Smooth muscle cell (in vitro differentiated cells): ENCODE measurements at regions not wholly inside any gene's neighbourhood (a gene's known extent, or its start where the extent isn't known, plus 50 kb on each side); places are given as distances from the start of the nearest gene placed in this dataset.

Experiments
- DNase-seq: peaks from one replicate; lab custom pipeline; 2025; ENCODE audit not compliant: unreplicated experiment; lab: John Stamatoyannopoulos, UW
- H2AFZ ChIP-seq: fragments of 200-600 bp; sonication (generic); 2 replicates; pipeline ENCODE4 v1.6.0; 2016; ENCODE audit warnings: antibody characterized with exemption, low read depth, mild to moderate bottlenecking
- H3F3A ChIP-seq: fragments of 200-600 bp; sonication (generic); 2 replicates; pipeline ENCODE4 v1.6.0; 2017; ENCODE audit warnings: antibody characterized with exemption, low read depth
- H3K27ac ChIP-seq: fragments of 200-600 bp; sonication (generic); 2 replicates; pipeline ENCODE4 v1.5.1; 2016; ENCODE audit warnings: low read depth, mild to moderate bottlenecking
- H3K27me3 ChIP-seq: fragments of 200-600 bp; sonication (generic); 2 replicates; pipeline ENCODE4 v1.6.1; 2016; ENCODE audit warnings: low read depth, mild to moderate bottlenecking
- H3K36me3 ChIP-seq: fragments of 200-600 bp; sonication (generic); 2 replicates; pipeline ENCODE4 v1.5.1; 2016; ENCODE audit warnings: low read depth
- H3K4me1 ChIP-seq: fragments of 200-600 bp; sonication (generic); 2 replicates; pipeline ENCODE4 v1.5.1; 2016; ENCODE audit warnings: low read depth
- H3K4me2 ChIP-seq: fragments of 200-600 bp; sonication (generic); 2 replicates; pipeline ENCODE4 v1.6.0; 2016; ENCODE audit warnings: mild to moderate bottlenecking
- H3K4me3 ChIP-seq: fragments of 200-600 bp; sonication (generic); 2 replicates; pipeline ENCODE4 v1.5.1; 2016; ENCODE audit warnings: mild to moderate bottlenecking
- H3K79me2 ChIP-seq: fragments of 200-600 bp; sonication (generic); 2 replicates; pipeline ENCODE4 v1.6.0; 2016; ENCODE audit warnings: low read depth, mild to moderate bottlenecking
- H3K9ac ChIP-seq: fragments of 200-600 bp; sonication (generic); 2 replicates; pipeline ENCODE4 v1.6.0; 2016; ENCODE audit warnings: low read depth
- H3K9me3 ChIP-seq: fragments of 200-600 bp; sonication (generic); replicated peaks from 2 replicates; pipeline ENCODE4 v1.5.1; 2016; ENCODE audit warnings: low read depth
- H4K20me1 ChIP-seq: fragments of 200-600 bp; sonication (generic); 2 replicates; pipeline ENCODE4 v1.6.0; 2016; ENCODE audit warnings: low read depth
- CTCF ChIP-seq: fragments of 200-600 bp; sonication (generic); IDR thresholded peaks from 2 replicates; pipeline ENCODE4 v1.5.1; 2017; ENCODE audit warnings: borderline replicate concordance, mild to moderate bottlenecking, antibody characterized with exemption; ENCODE audit not compliant: insufficient read depth, poor library complexity, severe bottlenecking
- WGBS: methylation state at CpG from one replicate; pipeline ENCODE4 v1.1.7; 2016; ENCODE audit warnings: low lambda C conversion rate; 5-methylcytosine and 5-hydroxymethylcytosine counted together

GRCh38 chr7:68512466-68512865 lies 1085.8 kb upstream of the AUTS2 start:
- Histone ChIP-seq H3K4me2 (no peak overlapping the region), H3K9ac (no peak overlapping the region), H3K4me1 (peaks cover 6% of the 10 kb centered on the region), H3K36me3 (no peaks in the 10 kb centered on the region), H2AFZ (no peak overlapping the region), H4K20me1 (no peaks in the 10 kb centered on the region), H3K79me2 (no peaks in the 10 kb centered on the region), H3K27me3 (peaks cover 29% of the 10 kb centered on the region), H3K9me3 (no peaks in the 10 kb centered on the region), H3K4me3 (no peak overlapping the region), H3F3A (no peaks in the 10 kb centered on the region), H3K27ac (no peak overlapping the region)
- 87% methylated on average over 5 of the region's 5 CpGs for WGBS
- TF ChIP-seq CTCF = no peak
- DNase-seq = no peak

GRCh38 chr7:68518060-68518459 lies 1080.2 kb upstream of the AUTS2 start:
- Histone ChIP-seq H3K9ac (no peak overlapping the region), H3K27ac (no peak overlapping the region), H3K4me1 (no peaks in the 10 kb centered on the region), H4K20me1 (no peaks in the 10 kb centered on the region), H3K9me3 (no peaks in the 10 kb centered on the region), H3F3A (no peaks in the 10 kb centered on the region), H3K79me2 (no peaks in the 10 kb centered on the region), H2AFZ (no peak overlapping the region), H3K36me3 (no peaks in the 10 kb centered on the region), H3K27me3 (peaks cover 26% of the 10 kb centered on the region), H3K4me3 (no peak overlapping the region), H3K4me2 (no peak overlapping the region)
- WGBS = 94% methylated on average over 4 of the region's 4 CpGs
- no peak for TF ChIP-seq CTCF
- no peak for DNase-seq

GRCh38 chr7:68524126-68524525 lies 1074.1 kb upstream of the AUTS2 start:
- H3K79me2 ChIP-seq = no peaks in the 10 kb centered on the region
- H3K9ac ChIP-seq = no peak overlapping the region
- no peaks in the 10 kb centered on the region for H3K36me3 ChIP-seq
- no peak overlapping the region for H3K4me3 ChIP-seq
- H3K27ac ChIP-seq = no peak overlapping the region
- H3K27me3 ChIP-seq = peaks cover 22% of the 10 kb centered on the region
- H2AFZ ChIP-seq = no peak overlapping the region
- H3K4me1 ChIP-seq = no peaks in the 10 kb centered on the region
- TF ChIP-seq CTCF = no peak
- H3K4me2 ChIP-seq = no peak overlapping the region
- H3K9me3 ChIP-seq = no peaks in the 10 kb centered on the region
- WGBS = 97% methylated on average over 3 of the region's 3 CpGs
- no peaks in the 10 kb centered on the region for H4K20me1 ChIP-seq
- no peak for DNase-seq
- no peaks in the 10 kb centered on the region for H3F3A ChIP-seq

GRCh38 chr7:68529221-68529620 lies 1069.1 kb upstream of the AUTS2 start:
- H3K4me3 ChIP-seq = no peak overlapping the region
- H4K20me1 ChIP-seq = no peaks in the 10 kb centered on the region
- H3K27ac ChIP-seq = no peak overlapping the region
- H3K79me2 ChIP-seq = no peaks in the 10 kb centered on the region
- H3K36me3 ChIP-seq = no peaks in the 10 kb centered on the region
- H3K9me3 ChIP-seq = no peaks in the 10 kb centered on the region
- H3K27me3 ChIP-seq = peaks cover 13% of the 10 kb centered on the region
- H3K9ac ChIP-seq = no peak overlapping the region
- H3K4me1 ChIP-seq = no peaks in the 10 kb centered on the region
- no peak overlapping the region for H2AFZ ChIP-seq
- WGBS = 95% methylated on average over 4 of the region's 4 CpGs
- no peak for DNase-seq
- no peak for TF ChIP-seq CTCF
- no peaks in the 10 kb centered on the region for H3F3A ChIP-seq
- no peak overlapping the region for H3K4me2 ChIP-seq
